HG03354 (cell line): ENCODE measurements at regions not wholly inside any gene's neighbourhood (a gene's known extent, or its start where the extent isn't known, plus 50 kb on each side); places are given as distances from the start of the nearest gene placed in this dataset.
A peak's percentile ranks its signal among the peaks of the same experiment; 100 is the strongest.
"Not testable (repeated sequence)": the region's sequence is repeated elsewhere in the genome, so short reads cannot be mapped to it uniquely, and the experiment has no call there.

Experiments
- ATAC-seq: cut with Tn5 transposase; IDR thresholded peaks from one replicate; pipeline ENCODE4 v1.9.1; 2021; ENCODE audit warnings: mild to moderate bottlenecking; ENCODE audit not compliant: unreplicated experiment, poor library complexity, severe bottlenecking

DNA sequence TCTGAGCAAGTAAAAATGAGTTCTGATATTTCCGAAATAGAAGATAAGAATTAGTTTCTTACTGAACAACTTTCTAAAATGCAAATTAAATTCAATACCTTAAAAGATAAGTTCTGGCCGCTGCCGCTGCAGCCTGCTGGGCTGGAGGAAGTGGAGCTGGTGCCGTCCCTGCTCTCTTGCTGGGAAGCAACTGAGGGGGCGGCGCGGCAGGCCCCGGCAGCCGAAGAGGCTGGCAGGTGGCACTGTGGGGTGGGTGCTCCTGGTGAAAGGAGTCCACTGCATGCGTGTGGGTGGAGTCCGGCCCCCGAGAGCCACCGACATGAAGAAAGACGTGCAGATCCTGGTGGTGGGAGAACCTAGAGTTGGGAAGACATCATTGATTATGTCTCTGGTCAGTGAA lies 89.5 kb upstream of the ZNF519 start:
- no peak for ATAC-seq

DNA sequence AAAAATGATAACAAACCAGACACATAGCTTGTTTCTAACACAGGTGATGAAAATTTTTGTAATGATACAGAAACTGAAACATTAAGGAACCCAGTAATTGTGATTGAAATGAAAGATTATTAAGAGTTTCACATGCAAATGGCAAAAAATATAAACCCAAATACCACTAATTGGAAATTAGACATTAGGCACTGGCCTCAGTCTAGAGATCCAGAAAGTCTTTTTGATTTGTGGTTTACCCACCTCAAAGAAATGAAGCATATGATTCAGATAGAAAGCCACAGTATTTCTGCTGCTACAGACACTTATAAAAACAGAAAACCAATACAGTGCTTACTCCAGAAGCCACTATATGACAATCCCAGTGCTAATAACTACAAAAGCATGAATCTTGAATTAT lies 83.7 kb upstream of the ZNF519 start:
- not testable (repeated sequence) for ATAC-seq

GRCh38 chr18:14203424-14203823 lies 71.2 kb upstream of the ZNF519 start:
- ATAC-seq, result not testable (repeated sequence)

- peak; percentile 92 for ATAC-seq
Measured at GRCh38 chr18:14190776-14191442, 58.7 kb upstream of the ZNF519 start.

DNA sequence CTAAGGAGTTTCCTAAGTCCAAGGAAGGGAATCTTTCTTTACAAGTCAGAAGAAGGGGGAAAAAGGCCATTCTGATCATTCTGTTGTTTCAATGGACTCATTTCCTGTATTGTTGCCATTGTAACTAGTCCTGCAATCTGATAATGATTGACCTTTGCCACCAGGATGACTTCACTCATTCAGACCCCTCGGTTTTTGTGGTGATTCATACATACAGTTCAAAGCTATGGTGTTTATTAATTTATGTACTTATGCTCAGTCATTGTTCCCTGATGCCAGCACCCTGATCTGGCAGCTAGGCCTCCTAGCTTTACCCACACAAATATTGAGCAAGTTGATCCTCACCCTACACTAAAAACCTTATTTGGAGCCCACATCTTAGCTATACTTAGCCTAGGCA lies 57.6 kb upstream of the ZNF519 start:
- peak; percentile 84 for ATAC-seq

DNA sequence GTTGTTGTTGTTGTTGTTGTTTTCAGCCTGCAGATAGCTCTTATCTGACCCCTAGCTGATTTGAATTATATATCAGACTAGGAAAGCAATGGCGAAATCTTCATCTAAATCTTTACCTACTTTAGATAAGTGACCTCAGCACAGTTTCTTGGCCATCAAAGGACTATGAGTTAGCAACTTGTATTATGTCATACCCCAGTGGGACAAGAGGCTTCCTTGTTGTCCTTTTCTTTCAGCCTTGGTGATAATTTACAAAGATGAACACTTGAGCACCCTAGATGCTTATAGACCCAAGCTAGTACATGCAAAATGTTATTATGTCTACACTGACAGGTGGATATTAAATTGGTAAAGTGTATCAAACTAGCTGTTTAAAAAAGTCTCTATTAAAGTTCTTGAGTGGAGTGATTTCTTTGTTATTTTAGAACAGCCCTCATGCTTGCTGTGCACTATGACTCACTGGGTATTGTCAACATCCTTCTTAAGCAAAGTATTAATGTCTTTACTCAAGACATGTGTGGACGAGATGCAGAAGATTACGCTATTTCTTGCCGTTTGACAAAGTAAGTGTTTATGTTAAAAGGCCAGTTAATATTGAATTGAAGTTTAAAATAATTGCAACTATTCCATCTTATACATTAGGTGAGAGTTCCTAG lies 56.6 kb upstream of the ZNF519 start:
- ATAC-seq, result not testable (repeated sequence)
